ENCODE measurements at regions not wholly inside any gene's neighbourhood (a gene's known extent, or its start where the extent isn't known, plus 50 kb on each side); places are given as distances from the start of the nearest gene placed in this dataset.

DNA sequence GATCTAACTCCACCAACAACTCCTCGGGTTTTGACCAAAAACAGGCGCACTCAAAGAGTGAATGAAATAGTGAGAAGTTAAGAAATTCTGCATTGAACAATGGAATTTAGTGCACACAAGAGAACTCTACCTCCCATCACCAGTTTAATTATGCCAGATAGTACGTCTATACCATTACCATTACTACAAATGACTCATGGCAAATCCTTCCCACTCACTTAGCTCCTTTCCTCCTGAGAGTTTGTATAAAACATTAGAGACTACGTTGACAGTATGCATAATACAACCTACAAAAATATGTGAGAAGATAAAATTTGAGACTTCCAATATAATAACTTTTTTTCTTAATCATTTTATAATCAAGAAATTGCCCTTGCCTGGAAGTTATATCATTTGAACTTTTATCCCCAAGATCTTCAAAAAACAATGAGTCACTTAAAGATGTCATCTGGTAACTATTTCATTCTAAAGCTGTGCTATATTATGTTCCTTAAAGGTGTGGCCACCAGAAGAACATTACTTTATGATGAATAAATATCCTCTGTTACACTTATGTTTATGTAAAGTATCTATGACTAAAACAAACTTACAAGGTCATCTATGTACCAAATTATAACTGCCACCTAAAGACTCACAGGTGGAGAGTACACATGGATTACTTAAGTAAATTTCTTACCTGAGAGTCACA is 297.9 kb upstream of the PTGER4 start:
- no peaks in the 10 kb centered on the region for H3K9me3 ChIP-seq (ENCODE audit: low read depth, low read length, poor library complexity, severe bottlenecking)
- ChIA-PET CTCF (interaction anchor here (0.7 kb wide), 1 partner anchor 781 kb away, joined by 3 read pairs; no protein-coding TSS in a partner anchor), POLR2A (ENCODE audit: low non-redundant PET) (no interaction called here)
- no peak overlapping the region for H3K27ac ChIP-seq (ENCODE audit: low read depth, low read length, poor library complexity, severe bottlenecking)
- no peaks in the 10 kb centered on the region for H3K36me3 ChIP-seq (ENCODE audit: insufficient read depth, low read length, poor library complexity, severe bottlenecking)
- no peaks in the 10 kb centered on the region for H3K4me1 ChIP-seq (ENCODE audit: insufficient read depth, low read length, poor library complexity, severe bottlenecking)
- intact Hi-C loops (cut with micrococcal nuclease; ENCODE audit: unreplicated experiment) = loop anchor here (10.0 kb wide), 1 partner anchor 303 kb away; no protein-coding TSS in a partner anchor
- H3K27me3 ChIP-seq (replicated peaks; ENCODE audit: insufficient read depth, low read depth, low read length, poor library complexity) = no peaks in the 10 kb centered on the region
- DNase-seq (ENCODE audit: low spot score) = no peak
- TF ChIP-seq CTCF (conservative IDR thresholded peaks at IDR 0.05; ENCODE audit: low read depth, low read length) (no peak), EZH2 (IDR thresholded peaks at IDR 0.05; ENCODE audit: borderline replicate concordance, low read depth, low read length, poor library complexity, severe bottlenecking) (no peak)
- BruUV-seq (replicated peaks) = no TSS peak
- H3K4me3 ChIP-seq (ENCODE audit: low read depth, low read length, poor library complexity, severe bottlenecking) = no peak overlapping the region

DNA sequence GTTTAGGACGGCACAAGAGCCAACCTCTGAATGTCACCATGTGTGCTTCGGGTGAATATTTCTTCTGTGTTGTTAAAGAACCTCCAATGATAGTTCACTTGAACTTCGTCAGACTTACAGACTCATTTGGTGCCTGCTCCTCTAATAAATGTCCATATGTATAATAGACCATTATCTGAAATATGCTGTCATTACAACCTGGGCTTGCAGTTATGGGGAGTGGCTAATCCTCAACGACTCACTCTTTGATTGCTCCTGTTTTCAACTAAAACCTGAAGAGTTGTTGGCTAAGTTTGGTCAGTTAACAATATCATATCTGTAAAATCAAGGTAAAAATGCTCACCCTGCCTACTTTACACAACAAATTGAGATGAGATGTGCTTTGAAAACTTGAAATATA is 298.7 kb upstream of the PTGER4 start:
- H3K36me3 ChIP-seq (ENCODE audit: insufficient read depth, low read length, poor library complexity, severe bottlenecking) = no peaks in the 10 kb centered on the region
- BruUV-seq (replicated peaks) = no TSS peak
- no peak for DNase-seq (ENCODE audit: low spot score)
- no peaks in the 10 kb centered on the region for H3K9me3 ChIP-seq (ENCODE audit: low read depth, low read length, poor library complexity, severe bottlenecking)
- intact Hi-C loops (cut with micrococcal nuclease; ENCODE audit: unreplicated experiment) = loop anchor here (10.0 kb wide), 1 partner anchor 304 kb away; no protein-coding TSS in a partner anchor
- no peak overlapping the region for H3K27ac ChIP-seq (ENCODE audit: low read depth, low read length, poor library complexity, severe bottlenecking)
- H3K27me3 ChIP-seq (replicated peaks; ENCODE audit: insufficient read depth, low read depth, low read length, poor library complexity) = no peaks in the 10 kb centered on the region
- no peak overlapping the region for H3K4me3 ChIP-seq (ENCODE audit: low read depth, low read length, poor library complexity, severe bottlenecking)
- ChIA-PET CTCF (no interaction called here), POLR2A (ENCODE audit: low non-redundant PET) (no interaction called here)
- TF ChIP-seq CTCF (conservative IDR thresholded peaks at IDR 0.05; ENCODE audit: low read depth, low read length) = no peak
- no peak for TF ChIP-seq EZH2 (IDR thresholded peaks at IDR 0.05; ENCODE audit: borderline replicate concordance, low read depth, low read length, poor library complexity, severe bottlenecking)
- no peaks in the 10 kb centered on the region for H3K4me1 ChIP-seq (ENCODE audit: insufficient read depth, low read length, poor library complexity, severe bottlenecking)

DNA sequence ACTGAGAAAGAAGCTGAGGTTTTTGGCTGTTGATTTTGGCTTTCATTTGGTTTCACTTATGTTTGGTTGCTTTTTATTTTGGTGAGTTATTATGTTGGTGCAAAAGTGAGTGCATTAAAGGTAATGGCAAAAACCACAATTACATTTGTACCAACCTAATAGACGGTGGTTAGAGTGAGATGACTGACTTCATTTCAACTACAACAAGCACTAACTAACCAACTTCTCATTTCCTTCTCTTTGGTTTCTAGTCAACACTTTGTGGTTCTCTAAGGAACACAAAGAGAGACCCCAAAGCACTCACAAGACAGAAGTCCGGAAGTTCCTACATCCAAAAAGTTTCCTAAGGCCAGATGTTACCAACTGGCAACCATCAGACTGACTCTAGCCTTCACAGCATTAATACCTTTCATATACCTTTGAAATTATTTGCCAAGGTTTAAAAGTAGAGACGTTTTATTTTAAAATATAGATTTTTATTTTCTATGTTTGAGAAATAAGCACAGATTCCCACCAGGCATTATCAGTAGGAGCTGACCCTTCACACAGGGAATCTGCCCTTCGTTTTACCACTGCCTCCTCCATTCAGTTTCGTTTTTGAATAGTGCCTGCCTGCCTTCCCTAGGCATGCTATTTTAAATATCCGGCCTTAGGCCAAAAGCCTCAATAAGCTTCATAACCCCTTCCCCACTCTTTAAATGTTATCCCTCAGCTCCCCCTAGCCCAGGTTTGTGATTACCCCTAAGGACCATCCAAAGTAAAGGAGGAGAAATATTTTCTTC is 301.1 kb upstream of the PTGER4 start:
- no peaks in the 10 kb centered on the region for H3K27me3 ChIP-seq (replicated peaks; ENCODE audit: insufficient read depth, low read depth, low read length, poor library complexity)
- POLR2A ChIA-PET (ENCODE audit: low non-redundant PET) = interaction anchor here (0.6 kb wide), 1 partner anchor 298 kb away, joined by 19 read pairs; no protein-coding TSS in a partner anchor
- DNase-seq (ENCODE audit: low spot score) = no peak
- no peaks in the 10 kb centered on the region for H3K36me3 ChIP-seq (ENCODE audit: insufficient read depth, low read length, poor library complexity, severe bottlenecking)
- no peak overlapping the region for H3K4me3 ChIP-seq (ENCODE audit: low read depth, low read length, poor library complexity, severe bottlenecking)
- no peaks in the 10 kb centered on the region for H3K9me3 ChIP-seq (ENCODE audit: low read depth, low read length, poor library complexity, severe bottlenecking)
- CTCF ChIA-PET = no interaction called here
- no peak overlapping the region for H3K27ac ChIP-seq (ENCODE audit: low read depth, low read length, poor library complexity, severe bottlenecking)
- BruUV-seq (replicated peaks) = no TSS peak
- intact Hi-C loops (cut with micrococcal nuclease; ENCODE audit: unreplicated experiment) = no loop called here
- H3K4me1 ChIP-seq (ENCODE audit: insufficient read depth, low read length, poor library complexity, severe bottlenecking) = no peaks in the 10 kb centered on the region
- TF ChIP-seq CTCF (conservative IDR thresholded peaks at IDR 0.05; ENCODE audit: low read depth, low read length) (no peak), EZH2 (IDR thresholded peaks at IDR 0.05; ENCODE audit: borderline replicate concordance, low read depth, low read length, poor library complexity, severe bottlenecking) (no peak)

All from A673 (cell line).